ENCODE measurements at regions not wholly inside any gene's neighbourhood (a gene's known extent, or its start where the extent isn't known, plus 50 kb on each side); places are given as distances from the start of the nearest gene placed in this dataset.

GRCh38 chr15:69725957-69726356 is 273.3 kb downstream of the RPLP1 start:
- TF ChIP-seq CTCF (IDR thresholded peaks at IDR 0.05; ENCODE audit: low read depth, low read length, missing input control) (no peak), EGR1 (IDR thresholded peaks at IDR 0.05; ENCODE audit: low read depth in 2 of 2) (no peak)
- TF ChIP-seq, protein P1, sequence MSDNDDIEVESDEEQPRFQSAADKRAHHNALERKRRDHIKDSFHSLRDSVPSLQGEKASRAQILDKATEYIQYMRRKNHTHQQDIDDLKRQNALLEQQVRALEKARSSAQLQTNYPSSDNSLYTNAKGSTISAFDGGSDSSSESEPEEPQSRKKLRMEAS (IDR thresholded peaks at IDR 0.05): no peak

All from liver (tissue), 3 donors.